NCI-H128 (cell line): ENCODE measurements at regions not wholly inside any gene's neighbourhood (a gene's known extent, or its start where the extent isn't known, plus 50 kb on each side); places are given as distances from the start of the nearest gene placed in this dataset.
"Not testable (repeated sequence)": the region's sequence is repeated elsewhere in the genome, so short reads cannot be mapped to it uniquely, and the experiment has no call there.

Source experiments
- DNase-seq: peaks from one replicate; lab custom pipeline; 2025; ENCODE audit not compliant: unreplicated experiment; lab: John Stamatoyannopoulos, UW

DNA sequence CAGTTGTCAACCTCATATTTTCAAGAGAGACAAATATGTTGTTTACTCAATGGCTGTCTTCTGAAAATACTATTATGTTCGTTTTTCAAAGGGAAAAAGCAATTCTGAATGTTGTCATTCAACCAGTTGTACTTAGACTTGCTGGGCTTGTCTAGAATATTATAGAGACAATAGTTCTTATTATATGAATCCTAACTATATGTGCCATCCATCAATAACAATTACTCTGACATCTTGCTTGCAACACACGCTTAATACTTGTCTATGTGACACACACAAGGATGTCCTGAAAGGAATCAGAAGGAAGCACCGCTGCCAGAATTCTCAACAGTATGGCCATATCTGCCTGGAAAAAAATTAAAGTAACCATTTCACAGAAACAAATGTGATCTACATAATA lies 283.3 kb upstream of the NRSN1 start:
- no peak for DNase-seq

GRCh38 chr6:23851522-23851921 lies 274.5 kb upstream of the NRSN1 start:
- DNase-seq = no peak

GRCh38 chr6:23853566-23854133 lies 272.4 kb upstream of the NRSN1 start:
- not testable (repeated sequence) for DNase-seq

GRCh38 chr6:23854154-23854553 lies 271.9 kb upstream of the NRSN1 start:
- not testable (repeated sequence) for DNase-seq

DNA sequence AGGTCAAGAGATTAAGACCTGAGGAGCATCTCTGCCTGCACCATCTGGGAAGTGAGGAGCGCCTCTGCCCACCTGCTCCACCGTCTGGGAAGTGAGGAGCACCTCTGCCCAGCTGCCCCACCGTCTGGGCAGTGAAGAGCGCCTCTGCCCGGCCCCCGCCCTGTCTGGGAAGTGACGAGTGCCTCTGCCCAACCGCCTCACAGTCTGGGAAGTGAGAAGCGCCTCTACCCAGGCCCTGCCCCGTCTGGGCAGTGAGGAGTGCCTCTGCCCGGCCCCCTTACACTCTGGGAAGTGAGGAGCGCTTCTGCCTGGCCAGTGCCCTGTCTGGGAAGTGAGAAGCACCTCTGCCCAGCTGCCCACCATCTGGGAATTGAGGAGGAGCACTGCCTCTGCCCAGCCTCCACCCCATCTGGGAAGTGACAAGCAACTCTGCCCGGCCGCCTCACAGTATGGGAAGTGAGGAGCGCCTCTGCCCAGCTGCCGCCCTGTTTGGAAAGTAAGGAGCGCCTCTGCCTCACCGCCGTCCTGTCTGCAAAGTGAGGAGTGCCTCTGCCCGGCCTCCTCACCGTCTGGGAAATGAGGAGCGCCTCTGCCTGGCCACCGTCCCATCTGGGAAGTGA lies 270.4 kb upstream of the NRSN1 start:
- DNase-seq = no peak

- DNase-seq = no peak
Observed at GRCh38 chr6:23870496-23870895, 255.5 kb upstream of the NRSN1 start.

DNA sequence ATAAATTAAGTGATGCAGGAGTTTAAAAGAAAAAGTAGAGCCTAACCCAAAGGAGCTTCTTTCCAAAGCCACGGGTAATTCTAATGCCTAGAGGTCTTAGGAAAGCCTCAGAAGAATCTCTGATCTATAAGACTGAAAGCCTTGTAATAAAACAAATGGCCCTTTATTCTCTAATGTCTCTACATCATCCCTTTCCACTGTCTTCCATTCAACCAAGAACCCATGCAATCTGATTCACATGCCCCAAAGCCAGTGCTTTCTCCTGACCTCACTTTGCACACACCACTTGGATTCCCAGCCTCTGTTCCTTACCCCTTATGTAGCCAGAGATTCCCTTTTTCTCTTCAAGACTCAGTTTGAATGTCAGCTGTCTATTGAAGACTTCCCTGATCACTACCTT lies 252.9 kb upstream of the NRSN1 start:
- DNase-seq = no peak

DNA sequence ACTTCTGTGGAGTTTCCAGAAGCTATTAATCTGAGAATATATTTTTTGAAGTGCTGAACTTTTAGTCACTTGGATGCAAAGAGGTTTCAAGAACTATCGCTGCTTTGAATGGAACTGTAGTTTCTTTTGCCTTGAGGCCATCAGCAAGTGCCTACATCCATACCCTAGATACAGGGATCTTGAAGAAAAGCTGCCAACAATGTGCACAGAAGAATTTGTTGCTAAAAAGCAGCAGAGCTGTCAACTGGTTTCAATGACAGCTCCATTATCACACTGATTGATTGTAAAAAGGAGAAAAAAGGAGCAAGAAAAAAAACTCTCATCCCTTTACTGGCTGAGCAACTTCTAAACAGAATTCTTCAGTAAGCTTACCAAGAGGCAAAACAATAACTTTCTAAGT lies 251.0 kb upstream of the NRSN1 start:
- no peak for DNase-seq

- no peak for DNase-seq
Observed at GRCh38 chr6:23879816-23880215, 246.2 kb upstream of the NRSN1 start.

DNA sequence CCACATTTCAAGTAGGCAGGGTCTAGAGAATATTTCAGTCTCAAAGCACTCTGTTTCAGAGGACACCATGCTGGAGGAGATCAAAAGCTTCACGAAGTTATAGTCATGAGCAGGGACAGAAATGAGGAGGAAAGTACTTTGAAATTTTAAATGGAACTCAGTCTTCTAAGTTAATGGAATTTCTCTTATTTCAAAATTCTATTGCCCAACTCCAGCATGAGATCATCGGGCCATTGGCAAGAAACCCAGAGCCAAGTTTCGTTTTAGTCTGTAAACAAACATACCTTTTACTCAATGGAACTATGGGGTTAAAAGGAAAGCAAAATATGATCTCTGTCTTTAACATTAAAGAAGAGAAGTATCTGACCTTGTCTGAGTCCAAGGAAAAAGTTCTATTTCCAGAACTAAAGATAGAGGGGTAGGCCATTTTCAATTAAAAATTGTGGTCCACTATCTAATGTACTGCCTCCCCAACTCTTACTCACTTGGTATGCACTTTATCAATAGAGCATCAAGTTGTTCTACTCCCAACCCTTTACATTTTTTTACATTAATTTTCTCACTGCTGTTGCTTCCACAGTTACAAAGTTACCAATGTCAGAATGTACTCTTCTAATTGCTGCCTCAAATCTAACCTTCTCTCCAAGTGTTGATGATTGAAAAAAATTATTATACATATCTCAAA lies 235.3 kb upstream of the NRSN1 start:
- DNase-seq = no peak

DNA sequence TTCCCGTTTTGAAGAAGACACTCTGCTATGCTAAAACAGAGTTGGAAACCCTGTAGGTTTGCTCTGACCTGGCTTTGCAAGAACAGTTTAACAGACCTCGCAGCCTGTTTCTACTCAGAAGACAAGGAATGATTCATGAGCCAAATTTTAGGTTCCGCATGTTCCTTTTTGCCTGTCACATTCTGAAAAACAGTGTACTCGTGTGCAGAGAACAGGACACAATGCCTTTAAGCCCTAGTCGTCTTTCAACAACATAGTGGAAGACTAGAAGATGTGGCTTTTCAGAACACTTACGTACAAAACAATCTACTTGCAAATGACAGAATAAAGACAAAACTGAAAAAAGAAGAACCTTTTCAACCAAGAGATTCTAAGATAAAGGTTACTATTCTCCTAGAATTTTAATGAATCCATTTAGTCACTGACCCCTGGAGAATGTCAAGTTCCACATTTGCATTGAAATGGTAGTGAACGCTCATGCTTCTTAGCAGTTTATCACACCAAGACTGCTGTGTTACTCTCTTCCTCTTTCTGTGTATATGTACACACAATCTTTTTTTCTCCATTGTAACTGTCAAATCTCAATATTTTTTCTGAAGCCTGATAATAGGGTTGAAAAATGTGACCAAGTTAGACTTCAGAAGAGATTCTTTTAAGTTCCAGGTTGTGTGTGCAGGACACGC lies 220.7 kb upstream of the NRSN1 start:
- no peak for DNase-seq

- no peak for DNase-seq
Observed at GRCh38 chr6:23910420-23910819, 215.6 kb upstream of the NRSN1 start.

GRCh38 chr6:23927935-23928334 lies 198.1 kb upstream of the NRSN1 start:
- no peak for DNase-seq

DNA sequence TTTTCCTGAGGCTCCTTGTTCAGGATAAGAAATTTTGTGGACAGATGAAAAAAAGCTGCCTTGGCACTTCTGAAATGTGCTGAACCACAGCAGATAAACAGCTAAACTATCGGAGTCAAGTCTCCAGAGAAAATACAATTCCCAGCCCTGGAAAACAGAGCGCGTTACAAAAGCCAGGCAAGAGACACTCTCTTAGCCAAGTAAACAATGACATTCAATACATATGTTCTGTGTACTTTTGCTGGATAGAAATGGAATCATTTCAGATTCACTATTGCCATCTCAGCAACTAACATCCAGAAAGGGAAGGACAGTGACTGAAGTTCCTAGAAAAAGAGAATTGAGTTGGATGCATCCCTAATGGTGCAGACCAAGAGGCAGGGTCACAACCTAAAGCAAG lies 196.8 kb upstream of the NRSN1 start:
- no peak for DNase-seq

- no peak for DNase-seq
Observed at GRCh38 chr6:23940466-23940865, 185.5 kb upstream of the NRSN1 start.

- no peak for DNase-seq
Observed at GRCh38 chr6:23951691-23952090, 174.3 kb upstream of the NRSN1 start.

DNA sequence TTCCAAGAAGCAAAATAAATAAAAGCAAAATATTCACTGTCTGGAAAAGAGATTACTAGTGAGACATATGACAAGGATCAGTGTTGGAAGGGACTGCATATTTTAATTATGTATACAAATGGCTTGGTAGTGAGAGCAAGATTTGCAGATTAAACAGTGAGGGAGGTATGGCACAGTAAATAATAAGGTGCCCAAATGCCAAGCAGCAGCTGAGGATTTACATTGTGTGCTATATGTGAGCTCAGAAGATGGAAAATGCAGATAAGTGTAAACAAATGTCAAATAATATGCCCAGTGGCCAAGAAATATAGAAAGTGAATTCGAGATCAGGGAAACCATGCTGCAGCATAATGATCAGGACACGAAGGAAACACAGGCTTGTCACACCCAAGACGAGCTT lies 173.8 kb upstream of the NRSN1 start:
- no peak for DNase-seq

GRCh38 chr6:23953976-23954375 lies 172.0 kb upstream of the NRSN1 start:
- DNase-seq = no peak

GRCh38 chr6:23957017-23957416 lies 169.0 kb upstream of the NRSN1 start:
- no peak for DNase-seq

GRCh38 chr6:23964865-23965264 lies 161.2 kb upstream of the NRSN1 start:
- DNase-seq = no peak

GRCh38 chr6:23969344-23969743 lies 156.7 kb upstream of the NRSN1 start:
- no peak for DNase-seq

- no peak for DNase-seq
Observed at GRCh38 chr6:23977706-23978105, 148.3 kb upstream of the NRSN1 start.
